Bronchial epithelial cell (primary cell): ENCODE measurements at regions not wholly inside any gene's neighbourhood (a gene's known extent, or its start where the extent isn't known, plus 50 kb on each side); places are given as distances from the start of the nearest gene placed in this dataset.
A peak's percentile ranks its signal among the peaks of the same experiment; 100 is the strongest.

Source experiments
- DNase-seq: peaks from one replicate; pipeline ENCODE4 v3.0.0-alpha.2; 2010; ENCODE audit warnings: low read depth
- FAIRE-seq: peaks from 2 replicates; lab custom pipeline; 2011; peaks lifted over from hg19 to GRCh38; lab: Jason Lieb, UNC
- H3K27me3 ChIP-seq: 2 replicates; pipeline ENCODE4 v1.5.1; 2011; ENCODE audit warnings: low read length; ENCODE audit not compliant: control insufficient read depth, insufficient read depth
- H3K36me3 ChIP-seq: 2 replicates; pipeline ENCODE4 v1.5.1; 2011; ENCODE audit warnings: low read length; ENCODE audit not compliant: control insufficient read depth, insufficient read depth
- H3K4me3 ChIP-seq: 2 replicates; pipeline ENCODE4 v1.5.1; 2011; ENCODE audit warnings: mild to moderate bottlenecking, low read depth, low read length, control low read depth
- TF ChIP-seq, protein P1 (sequence below): IDR thresholded peaks from 2 replicates; pipeline ENCODE4 v1.5.1; 2011; ENCODE audit warnings: mild to moderate bottlenecking, moderate library complexity, low read length, control low read depth, inconsistent platforms; ENCODE audit not compliant: insufficient read depth, severe bottlenecking

DNA sequence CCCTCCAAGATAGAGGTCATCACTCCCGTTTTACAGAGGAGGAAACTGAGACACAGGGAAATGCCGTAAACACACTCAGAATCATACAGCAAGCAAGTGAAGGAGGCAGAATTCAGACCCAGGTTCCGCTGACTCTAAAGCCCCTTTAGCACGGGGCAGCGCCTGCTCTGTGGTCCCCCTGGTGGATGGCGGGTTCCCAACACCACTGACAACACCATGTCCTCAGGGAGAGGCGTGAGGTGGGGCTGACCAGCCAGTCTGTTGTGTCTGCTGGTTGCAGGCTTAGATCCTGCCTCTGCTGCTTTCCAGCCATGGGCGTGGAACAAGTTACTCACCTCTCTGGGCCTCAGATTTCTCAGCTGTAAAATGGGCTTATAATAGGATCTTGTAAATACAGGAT, 617.3 kb downstream of the MATN1 start:
- DNase-seq = peak; percentile 11
- FAIRE-seq = no peak
- Histone ChIP-seq H3K27me3 (peaks cover 2% of the 10 kb centered on the region), H3K36me3 (no peaks in the 10 kb centered on the region), H3K4me3 (no peak overlapping the region)
- TF ChIP-seq, protein P1, sequence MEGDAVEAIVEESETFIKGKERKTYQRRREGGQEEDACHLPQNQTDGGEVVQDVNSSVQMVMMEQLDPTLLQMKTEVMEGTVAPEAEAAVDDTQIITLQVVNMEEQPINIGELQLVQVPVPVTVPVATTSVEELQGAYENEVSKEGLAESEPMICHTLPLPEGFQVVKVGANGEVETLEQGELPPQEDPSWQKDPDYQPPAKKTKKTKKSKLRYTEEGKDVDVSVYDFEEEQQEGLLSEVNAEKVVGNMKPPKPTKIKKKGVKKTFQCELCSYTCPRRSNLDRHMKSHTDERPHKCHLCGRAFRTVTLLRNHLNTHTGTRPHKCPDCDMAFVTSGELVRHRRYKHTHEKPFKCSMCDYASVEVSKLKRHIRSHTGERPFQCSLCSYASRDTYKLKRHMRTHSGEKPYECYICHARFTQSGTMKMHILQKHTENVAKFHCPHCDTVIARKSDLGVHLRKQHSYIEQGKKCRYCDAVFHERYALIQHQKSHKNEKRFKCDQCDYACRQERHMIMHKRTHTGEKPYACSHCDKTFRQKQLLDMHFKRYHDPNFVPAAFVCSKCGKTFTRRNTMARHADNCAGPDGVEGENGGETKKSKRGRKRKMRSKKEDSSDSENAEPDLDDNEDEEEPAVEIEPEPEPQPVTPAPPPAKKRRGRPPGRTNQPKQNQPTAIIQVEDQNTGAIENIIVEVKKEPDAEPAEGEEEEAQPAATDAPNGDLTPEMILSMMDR = peak; percentile 42

DNA sequence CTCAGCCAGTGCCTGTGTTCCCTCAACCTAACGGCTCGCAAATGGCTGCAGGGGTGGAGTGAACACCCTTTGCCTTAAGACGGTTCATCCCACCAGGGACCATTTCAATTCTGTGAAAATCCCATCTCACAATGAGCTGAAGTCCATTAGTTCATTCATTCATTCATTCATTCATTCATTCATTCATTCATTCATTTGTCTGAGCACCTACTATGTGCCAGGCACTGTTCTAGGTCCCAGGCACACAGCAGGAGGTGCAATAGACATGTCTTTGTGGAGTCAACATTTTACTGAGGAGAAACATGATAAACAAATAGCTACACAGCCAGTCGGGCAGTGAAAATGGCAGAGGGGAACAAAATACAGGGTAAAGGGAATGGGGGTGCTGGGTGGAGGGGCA, 618.8 kb downstream of the MATN1 start:
- FAIRE-seq (no peak), DNase-seq (no peak)
- Histone ChIP-seq H3K4me3 (no peak overlapping the region), H3K36me3 (no peaks in the 10 kb centered on the region), H3K27me3 (no peaks in the 10 kb centered on the region)
- TF ChIP-seq, protein P1 = no peak

DNA sequence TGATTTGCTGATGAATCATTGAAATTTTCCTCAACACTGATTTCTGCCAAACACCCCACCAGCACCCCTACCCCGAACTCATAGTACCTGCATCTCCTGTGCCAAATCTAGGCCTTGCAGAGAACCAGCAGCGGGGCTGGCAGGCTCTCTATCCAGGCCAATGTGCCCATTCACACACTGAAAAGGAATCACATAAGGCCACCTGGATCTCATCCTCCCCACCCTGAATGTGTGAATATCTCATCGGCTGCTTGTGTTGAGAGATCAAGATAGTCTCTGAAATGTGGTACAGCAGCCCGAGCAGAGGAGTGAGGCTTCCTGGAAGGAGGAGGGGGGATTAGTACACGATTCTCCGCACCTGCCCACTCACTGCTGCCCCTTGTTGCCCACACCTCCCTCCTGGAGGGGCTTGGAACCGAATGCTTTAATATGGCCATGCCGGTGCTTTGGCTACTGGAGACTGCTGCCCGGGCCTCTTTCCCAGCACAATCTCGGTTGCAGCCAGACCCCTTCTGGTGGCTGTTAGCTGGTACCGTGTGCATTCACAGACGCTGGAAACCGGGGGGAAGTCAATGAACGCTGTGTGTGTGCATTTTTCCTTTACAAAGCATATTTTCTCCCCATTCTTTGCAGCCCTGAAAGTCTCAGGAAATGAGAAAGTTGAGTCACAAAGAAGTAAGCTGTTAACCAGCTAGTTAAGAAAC, 619.5 kb downstream of the MATN1 start:
- no peak for DNase-seq
- no peak overlapping the region for H3K4me3 ChIP-seq
- TF ChIP-seq, protein P1 = no peak
- FAIRE-seq = no peak
- H3K27me3 ChIP-seq = no peaks in the 10 kb centered on the region
- H3K36me3 ChIP-seq = no peaks in the 10 kb centered on the region

DNA sequence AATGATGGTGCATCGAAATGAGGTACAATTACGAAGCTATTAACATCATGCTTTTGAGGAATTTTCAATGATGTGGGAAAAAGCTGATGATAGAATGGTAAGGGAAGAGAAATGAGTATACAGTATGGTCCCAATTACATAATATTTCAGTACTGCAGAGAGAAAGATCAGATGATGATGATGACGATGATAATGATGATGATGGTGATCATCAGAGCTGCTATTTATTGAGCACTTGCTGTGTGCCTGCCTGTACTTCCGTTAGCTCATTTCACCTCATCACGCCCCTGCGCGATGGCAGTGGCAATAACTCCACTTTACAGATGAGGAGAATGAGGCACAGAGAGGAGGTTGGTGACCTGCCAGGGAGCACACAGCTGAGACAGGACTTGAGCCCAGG, 620.8 kb downstream of the MATN1 start:
- Histone ChIP-seq H3K4me3 (no peak overlapping the region), H3K27me3 (no peaks in the 10 kb centered on the region), H3K36me3 (no peaks in the 10 kb centered on the region)
- DNase-seq (no peak), FAIRE-seq (no peak)
- TF ChIP-seq, protein P1 = no peak

DNA sequence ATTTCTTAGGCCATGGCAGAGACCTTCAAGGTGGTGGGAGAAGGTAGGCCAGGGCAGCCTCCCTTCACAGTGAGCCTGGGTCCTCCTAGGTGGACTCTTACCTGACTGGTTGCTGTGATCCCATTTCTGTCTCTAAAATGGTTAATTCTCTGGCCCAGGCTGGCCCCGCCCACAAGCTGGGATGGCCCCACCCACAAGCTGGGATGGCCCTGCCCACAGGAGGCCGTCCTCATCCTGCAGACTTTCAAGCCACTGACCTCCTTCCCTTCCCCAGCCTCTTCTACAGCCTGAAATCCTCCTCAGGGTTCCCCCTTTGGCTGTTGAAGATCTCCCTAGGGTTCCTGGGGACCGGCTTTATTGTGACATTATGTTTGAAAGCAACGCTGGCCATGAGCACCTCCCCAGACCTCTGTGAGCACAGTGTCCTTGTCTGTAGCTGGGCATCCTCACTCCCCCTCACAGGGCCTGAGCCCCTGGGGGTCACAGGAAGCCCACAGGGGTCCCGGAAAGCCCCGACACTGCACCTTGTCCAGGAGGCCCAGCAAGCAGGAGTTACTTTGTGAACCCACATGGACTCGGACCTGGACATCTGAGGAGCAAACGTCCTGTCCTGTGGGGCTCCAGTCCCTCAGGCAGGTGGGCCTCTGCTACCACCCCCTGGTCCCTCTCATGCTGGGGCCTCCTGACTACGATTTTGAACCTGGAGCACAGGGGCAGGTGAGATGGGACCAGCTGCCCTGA, 621.7 kb downstream of the MATN1 start:
- no peak overlapping the region for H3K4me3 ChIP-seq
- DNase-seq (no peak), FAIRE-seq (no peak)
- no peaks in the 10 kb centered on the region for H3K27me3 ChIP-seq
- H3K36me3 ChIP-seq = no peaks in the 10 kb centered on the region
- TF ChIP-seq, protein P1 = no peak
